DMS 273 (cell line): ENCODE measurements at regions not wholly inside any gene's neighbourhood (a gene's known extent, or its start where the extent isn't known, plus 50 kb on each side); places are given as distances from the start of the nearest gene placed in this dataset.

ENCODE experiments used
- DNase-seq: peaks from one replicate; lab custom pipeline; 2025; ENCODE audit not compliant: unreplicated experiment; lab: John Stamatoyannopoulos, UW

GRCh38 chr7:25391295-25391861 lies 163.1 kb upstream of the NPVF start:
- DNase-seq = peak; percentile 71

- no peak for DNase-seq
Observed at GRCh38 chr7:25391961-25392587, 163.8 kb upstream of the NPVF start.

GRCh38 chr7:25392588-25393338 lies 164.5 kb upstream of the NPVF start:
- DNase-seq = no peak

- no peak for DNase-seq
Observed at GRCh38 chr7:25395976-25396375, 167.7 kb upstream of the NPVF start.

- no peak for DNase-seq
Observed at GRCh38 chr7:25396668-25397067, 168.4 kb upstream of the NPVF start.

GRCh38 chr7:25398418-25398817 lies 170.1 kb upstream of the NPVF start:
- DNase-seq = no peak

DNA sequence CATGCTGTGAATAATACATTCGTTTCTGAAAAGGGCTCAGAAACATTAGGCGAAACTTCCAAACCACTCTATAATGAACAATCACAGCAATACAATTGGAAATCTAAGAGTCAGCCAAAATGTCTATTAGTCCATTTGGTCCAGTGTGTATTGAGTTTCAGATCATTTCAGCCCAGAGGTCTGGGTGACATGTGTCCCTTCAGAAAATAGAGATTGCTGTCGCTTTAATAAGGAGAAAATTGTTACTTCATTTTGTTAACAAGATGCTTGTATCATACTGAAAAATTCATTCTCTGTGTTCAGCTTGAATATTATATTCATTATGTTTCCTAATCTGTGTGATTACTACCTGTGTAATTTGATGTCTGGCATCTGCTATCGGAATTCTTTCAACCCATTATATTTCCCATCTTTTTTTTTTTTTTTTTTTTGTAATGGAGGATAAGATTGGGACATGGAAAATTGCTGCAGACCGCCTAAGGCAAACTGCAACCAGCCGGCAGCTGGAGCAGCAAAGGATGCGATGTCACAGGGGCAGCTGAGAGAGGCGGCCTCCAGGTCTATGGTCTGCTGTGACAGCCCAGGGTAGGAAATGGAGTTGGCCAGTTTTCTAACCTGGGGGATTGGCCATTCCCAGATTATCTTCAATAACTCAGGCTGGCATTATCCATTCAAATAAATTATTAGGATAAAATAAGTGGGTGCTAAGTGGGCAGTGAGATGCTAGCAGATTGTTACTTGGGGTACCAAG lies 170.9 kb upstream of the NPVF start:
- DNase-seq = no peak

DNA sequence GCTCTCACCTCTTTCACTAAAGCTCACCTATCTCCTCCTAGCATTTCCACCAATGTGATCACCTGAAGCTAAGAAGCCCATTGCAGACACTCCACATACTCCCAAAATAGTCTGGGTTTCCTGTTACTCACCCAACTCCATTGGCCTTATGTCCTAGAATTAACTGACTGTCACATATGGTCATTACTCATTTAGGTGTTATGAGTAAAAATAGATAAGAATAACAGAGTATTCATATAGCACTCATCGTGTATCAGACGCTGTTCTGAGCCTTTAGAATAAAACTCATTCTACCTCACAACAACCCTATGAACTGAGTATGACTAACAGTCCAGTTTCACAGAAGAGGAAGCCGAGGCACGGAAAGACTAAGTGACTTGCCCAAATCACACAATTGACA lies 174.2 kb upstream of the NPVF start:
- DNase-seq = no peak

DNA sequence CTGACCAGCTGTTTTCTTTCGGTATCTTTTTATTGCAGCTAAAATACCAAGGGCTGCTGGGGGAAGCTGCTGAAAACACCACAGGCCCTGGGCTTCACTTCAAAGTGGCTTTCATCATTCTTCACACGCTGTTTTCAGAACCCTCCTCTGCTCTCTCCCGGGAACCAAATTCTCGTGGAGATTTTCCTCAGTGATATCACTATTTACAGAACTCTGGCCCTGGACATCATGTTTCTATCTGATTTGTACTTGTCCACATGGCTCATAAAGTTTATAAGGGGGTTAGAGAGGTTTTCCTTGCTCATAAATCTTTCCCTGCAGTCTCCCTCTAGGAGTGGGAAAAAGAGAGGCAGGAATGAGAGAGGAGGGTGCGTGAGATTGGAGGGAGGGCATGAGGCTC lies 177.4 kb upstream of the NPVF start:
- no peak for DNase-seq

- no peak for DNase-seq
Observed at GRCh38 chr7:25407053-25407452, 178.8 kb upstream of the NPVF start.

GRCh38 chr7:25408012-25408687 lies 179.9 kb upstream of the NPVF start:
- DNase-seq = peak; percentile 28

DNA sequence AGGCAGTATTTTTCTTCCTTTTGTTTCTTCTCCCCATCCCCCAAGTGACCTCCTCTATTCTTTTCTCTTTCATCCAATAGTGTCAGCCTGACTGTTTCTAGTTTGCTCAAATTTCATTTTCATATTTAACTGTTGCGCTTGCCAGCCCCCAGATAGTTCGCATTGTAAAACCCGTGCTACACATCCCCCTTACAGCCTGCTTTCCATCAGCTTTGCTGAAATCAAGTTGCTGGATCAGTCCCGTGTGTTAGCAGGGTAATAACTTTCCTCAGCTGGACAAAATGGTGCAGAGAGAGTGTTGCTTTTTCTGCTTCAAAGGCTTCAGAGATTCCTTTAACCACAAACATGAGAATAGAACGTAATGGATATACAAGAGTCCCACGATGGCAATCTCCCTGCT lies 180.6 kb upstream of the NPVF start:
- no peak for DNase-seq

DNA sequence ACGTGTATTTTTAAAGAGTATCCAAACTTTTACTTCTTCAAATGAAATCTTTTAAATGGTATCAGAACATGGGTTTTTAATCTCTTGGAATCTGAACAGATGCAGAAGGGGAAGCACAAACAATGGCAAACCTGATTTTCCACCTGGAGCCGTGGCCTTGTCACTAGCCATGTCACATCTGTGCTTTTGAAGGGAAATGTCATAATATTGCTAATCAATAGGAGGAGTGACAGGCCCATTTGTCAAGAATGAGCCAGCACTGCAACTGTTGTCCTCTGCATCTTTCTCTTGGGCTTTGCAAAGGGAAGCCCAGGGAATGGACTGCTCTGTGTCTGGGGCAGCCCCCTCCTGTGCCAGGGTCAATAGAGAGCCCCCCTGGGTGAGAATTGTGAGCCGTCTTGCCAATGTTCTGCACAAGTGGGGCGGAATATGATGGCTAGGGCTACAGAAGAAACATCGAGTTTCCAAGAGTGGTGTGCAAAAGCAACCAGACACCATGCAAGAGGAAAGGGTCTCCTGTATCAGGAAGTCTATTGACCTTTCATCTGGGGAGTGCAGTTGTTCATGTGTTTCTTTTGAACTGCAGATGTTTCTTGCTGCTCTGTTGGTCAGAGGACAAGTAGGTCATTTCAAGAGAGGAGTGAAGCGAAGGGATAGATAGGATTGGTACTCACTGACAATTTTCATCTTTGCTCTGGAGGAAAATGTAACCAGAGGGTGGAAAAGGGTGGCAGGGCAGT lies 181.8 kb upstream of the NPVF start:
- DNase-seq = no peak

DNA sequence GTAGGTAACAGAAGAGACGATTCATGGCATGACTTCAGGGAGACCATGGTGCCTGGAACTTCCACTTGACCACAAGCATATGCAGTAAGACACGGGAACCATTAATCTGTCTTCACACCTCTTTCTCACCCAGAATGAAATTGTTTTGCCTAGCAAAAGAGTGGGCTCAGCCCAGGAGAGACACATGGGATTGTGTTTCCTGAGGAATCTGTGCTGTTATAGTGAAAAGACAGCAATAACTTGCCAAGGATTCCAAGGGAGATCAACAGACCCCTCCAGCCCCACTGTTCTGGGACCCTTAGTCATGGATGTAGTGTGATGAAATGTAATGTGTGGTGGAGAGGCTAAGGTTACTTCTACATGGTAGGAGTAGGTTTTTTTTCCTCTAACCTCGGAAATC lies 192.5 kb upstream of the NPVF start:
- DNase-seq = no peak

DNA sequence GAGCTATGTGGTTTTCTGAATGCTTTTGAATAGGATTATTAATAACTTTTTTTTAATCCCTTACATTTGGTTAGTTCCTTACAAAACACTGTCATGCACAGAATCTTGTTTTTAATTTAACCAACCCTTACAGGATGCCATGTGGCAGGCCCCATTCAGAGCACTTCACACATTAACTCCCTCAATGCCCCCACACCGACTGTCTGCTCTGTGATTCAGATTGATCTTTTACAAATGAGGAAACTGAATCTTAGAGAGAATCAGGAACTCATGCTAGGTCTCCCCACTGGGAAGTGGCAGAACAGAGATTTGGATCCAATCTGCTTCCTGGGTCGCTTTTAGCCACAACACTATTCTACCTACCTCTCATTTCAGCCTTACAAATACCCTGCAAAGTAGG lies 195.8 kb upstream of the NPVF start:
- no peak for DNase-seq

DNA sequence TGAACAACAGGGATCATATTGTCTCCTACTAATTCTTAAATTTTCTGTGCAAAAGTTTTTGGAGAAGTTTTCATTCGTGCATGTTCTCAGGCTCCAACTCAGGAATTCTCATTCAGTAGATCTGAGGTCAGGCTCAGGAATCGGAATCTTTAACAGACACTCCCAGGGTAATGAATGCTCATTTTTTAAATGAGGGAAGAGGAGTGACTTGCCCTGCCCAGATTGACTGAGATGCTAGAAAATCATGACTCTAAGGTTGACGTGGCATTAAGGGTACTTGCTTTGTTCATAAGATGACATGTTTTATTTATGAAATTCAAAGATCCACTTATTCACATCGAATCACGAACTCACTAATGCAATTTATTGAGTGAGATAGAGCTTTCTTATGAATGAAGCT lies 196.6 kb upstream of the NPVF start:
- no peak for DNase-seq

DNA sequence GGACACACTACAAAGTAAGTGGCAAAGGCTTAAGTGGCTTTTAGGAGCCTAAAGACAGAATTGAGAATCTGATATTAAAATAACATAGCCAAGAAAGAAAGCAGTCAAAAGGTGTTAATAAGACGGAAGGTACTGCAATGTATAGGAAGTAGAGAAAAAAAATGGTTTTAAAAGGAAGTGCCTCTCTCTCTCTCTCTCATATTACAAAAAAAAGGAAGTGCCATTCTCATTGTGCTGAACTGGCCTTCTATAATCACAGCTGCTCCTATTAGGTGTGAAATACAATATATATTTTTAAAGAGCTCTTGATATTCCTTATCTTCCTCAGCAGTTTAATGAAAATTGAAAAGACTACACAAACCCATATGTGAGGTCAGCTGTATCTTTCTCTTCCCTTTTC lies 199.4 kb upstream of the NPVF start:
- no peak for DNase-seq

DNA sequence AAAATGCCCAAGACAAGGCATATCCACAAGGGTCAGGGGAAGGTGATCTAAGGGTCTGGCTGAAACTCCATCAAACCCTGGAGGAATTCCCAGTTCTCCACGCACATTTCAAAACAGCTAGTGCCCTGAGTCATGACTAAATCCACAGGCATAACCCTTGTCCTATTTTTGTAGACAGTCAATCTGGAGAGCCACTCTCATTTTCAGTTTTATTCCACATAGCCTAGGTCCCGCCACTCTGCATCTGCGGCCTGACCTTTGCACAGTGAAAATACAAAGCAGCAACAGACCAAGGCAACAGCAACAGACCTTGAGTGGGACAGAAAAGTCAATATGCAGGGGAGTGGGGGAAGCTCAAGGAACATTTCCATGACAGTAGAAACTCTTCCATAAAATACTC lies 201.4 kb upstream of the NPVF start:
- no peak for DNase-seq

- no peak for DNase-seq
Observed at GRCh38 chr7:25430200-25430931, 202.1 kb upstream of the NPVF start.

DNA sequence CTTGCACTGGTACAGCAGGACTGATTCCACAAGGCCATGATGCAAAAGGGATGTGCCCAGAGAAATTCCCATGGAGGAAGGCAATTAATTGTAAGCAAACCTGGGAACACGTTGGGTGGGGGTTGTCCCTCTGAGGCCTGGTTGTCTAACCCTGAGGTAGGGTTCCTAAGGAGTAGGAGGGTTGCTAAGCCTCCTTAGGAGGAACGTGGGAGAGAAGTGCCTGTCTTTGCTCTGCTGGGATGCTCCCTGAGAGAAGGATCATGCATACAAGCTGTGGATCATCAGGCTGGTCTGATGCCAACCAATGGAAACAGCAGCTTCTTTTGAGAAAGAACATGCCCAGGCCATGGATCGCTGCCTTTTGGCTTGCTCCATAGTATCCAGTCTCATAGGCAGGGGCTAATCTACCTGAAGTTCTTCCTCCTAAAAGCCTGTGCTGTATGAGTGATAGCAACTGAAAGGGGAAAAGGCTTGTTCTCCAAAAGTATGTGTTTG lies 203.7 kb upstream of the NPVF start:
- no peak for DNase-seq
